HG02759 (cell line): ENCODE measurements at regions not wholly inside any gene's neighbourhood (a gene's known extent, or its start where the extent isn't known, plus 50 kb on each side); places are given as distances from the start of the nearest gene placed in this dataset.

Experiments used
- ATAC-seq: cut with Tn5 transposase; IDR thresholded peaks from one replicate; pipeline ENCODE4 v1.9.1; 2021; ENCODE audit warnings: mild to moderate bottlenecking, moderate library complexity; ENCODE audit not compliant: unreplicated experiment

GRCh38 chr14:76929927-76930326 is 98.6 kb downstream of the IRF2BPL start:
- ATAC-seq: no peak

DNA sequence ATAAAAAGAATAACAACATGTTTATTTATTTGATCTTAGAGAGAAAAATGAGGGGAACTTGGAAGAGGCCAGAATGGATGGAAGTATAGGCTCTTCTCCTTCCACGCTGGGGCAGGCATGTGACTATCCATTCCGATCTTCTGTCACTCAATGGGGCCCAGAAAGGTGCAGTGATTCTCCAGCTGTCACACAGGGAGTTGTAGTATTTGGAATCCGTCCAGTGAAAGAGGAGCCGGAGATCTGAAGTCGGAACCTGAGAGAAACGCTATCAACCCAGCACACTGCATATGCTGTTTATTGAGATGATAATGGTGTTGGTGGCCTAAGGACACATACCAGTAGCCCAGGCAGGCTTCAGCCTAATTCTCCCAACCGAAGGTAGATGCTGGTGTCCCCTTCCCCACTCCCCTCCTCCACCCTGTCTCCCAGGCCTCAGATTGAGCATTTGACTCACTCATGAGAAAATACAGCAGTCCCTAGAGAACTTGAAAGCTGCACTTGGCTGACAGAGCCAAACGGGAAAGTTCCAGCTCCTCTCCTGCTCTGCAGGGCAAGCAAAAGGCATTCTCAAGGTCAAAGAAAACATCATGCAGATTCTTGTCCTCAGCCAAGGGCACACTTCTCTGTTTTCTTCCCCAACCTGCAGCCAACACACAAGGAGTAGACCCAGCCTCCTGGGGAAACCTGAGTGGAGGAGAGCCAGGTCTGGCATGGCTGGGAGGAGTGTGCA is 100.4 kb downstream of the IRF2BPL start:
- ATAC-seq: no peak

DNA sequence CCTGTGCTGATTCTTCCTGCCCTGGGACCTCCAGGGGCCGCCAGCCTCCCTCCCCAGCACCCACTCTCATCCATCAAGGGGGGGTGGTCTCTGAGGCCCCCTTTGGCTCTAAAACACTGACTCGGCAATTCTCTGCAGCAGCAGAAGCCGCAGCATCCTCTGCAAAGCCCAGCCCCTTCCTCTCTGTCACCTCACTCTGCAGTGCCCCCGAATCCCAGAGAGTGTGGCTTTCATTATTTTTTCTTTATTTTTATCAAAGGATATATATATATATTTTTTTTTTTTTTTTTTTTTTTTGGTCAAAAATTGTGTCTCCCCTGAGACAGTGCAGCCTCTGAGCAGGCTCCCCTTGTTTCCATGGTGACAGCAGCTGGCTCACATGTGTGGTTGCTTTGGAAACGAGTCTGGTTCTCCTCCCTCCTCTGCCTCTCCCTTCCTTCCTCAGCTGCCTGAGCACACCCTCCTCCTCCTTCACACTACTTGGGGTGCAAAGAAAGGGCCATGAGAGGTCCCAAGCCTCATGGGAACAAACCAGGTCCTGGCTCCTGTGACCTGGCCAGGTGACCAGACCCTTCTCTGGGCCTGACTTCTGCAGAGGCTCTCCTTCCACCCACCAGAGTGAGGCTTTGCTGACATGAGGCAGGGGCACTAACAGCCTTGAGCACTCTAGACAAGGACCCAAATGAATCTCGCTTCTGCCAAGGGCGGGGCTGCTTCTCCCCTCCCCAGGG is 100.5 kb downstream of the LRRC74A start:
- peak; percentile 79 for ATAC-seq

DNA sequence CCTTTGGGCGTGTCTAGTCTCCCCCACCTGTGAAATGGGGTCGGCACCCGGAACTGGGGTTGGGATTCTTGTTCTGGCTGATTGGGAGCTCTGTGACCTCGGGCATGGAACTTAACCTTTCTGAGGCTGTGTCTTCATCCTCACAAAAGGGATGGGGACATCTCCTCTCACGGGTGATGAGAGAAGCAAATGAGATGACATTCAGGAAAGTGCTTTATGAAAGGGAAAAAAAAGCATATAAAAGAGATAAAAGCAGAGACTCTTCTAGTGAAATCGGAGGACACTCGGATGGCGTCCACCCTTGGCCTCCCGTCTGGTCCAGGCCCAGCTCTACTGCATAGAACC is 98.9 kb downstream of the LRRC74A start:
- no peak for ATAC-seq

DNA sequence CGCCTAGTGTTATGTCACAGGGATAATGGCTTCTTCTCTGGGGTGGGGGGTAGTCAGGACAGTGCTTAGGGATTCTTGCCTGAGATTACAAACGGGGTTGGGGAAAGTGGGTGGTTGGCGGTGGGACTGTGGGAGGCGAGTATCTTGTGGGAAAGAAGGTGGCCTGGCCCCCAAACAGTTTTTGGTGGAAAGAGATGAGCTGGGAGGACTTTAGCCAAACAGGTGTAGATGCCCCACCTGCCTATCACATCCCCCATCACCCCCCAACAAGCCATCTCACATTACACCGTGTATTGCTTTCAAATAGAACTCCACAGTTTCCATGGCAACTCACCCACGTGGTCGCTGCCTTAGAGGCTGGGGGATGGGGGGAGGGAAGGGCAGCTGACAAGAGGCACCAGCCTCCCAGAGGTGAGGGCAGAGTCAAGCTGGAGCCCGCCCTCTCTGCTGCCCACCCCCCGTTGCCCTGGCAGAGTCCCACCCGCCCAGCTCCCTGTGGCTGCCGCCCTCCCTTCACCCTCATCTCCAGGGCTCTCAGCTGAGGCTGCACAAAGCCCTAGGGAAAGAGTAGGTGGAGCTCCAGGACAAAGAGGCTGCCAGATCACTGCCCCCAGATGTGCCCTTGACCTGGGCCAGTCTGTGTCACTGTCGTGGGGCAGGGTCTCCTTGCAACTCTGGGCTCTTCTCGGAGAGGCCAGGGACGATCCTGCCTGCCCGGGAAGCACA is 98.3 kb downstream of the LRRC74A start:
- no peak for ATAC-seq

DNA sequence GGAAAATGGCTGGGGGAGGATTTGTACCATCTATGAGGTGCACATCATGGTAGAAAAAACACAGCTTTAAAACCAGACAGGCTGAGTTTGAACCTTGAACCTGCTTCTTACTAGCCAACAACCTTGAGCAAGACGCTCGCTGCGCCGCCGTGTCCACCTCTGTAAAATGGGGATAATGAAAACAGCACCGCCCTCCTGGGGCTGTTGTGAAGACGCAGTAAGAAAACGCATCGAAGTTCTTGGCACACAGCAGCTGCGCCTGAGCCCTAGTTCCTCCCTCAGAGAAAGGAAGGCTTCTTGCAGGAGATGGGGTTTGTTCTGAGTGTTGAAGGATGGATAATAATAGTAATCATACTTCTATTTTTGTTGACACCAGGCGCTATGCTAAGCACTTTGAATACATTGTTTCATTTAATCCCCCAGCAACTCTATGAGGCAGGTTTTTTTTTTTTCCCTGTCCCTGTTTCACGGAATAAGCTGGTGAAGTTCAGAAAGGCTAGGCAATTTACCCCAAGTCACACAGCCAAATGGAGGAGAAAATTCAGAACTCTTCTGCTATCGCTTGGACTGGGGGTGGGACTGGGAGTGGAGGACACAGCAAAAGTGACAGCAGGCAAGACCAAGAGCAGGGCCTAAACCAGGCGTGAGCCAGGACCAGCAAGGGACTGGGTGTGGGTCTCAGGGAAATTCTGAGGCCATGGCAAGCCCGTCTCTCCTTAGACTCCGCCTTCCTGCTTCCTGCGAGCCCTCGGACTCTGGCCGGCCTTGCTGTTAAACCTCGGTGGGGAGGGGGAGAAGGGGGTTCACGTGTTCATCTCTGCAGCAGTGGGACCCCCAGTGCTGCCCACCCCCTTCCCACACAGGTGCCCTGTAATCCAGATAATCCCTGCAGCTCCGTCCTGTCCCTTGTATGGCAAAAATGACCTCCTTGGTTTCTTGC is 97.5 kb downstream of the LRRC74A start:
- ATAC-seq: no peak

GRCh38 chr14:76922584-76922983 is 96.4 kb downstream of the LRRC74A start:
- no peak for ATAC-seq

GRCh38 chr14:76922092-76922491 is 95.9 kb downstream of the LRRC74A start:
- ATAC-seq: no peak

DNA sequence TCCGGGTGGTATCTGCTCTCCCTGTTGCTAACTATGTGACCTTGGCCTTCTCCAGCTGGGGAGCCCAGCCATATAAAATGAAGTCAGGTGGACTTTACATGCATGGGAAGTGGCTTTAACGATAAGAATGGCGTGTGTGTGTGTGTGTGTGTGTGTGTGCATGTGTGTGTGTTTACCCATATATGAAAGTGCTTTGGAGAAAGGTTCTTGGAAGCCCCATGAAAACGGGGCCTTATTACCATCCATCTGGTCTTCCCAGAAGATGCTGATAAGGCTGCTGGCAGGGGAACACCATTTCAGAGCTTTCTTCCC is 94.8 kb downstream of the LRRC74A start:
- ATAC-seq: no peak

- no peak for ATAC-seq
Observed at GRCh38 chr14:76920331-76921087, 94.3 kb downstream of the LRRC74A start.

- ATAC-seq: no peak
Observed at GRCh38 chr14:76919431-76920330, 93.5 kb downstream of the LRRC74A start.
